ENCODE measurements at regions not wholly inside any gene's neighbourhood (a gene's known extent, or its start where the extent isn't known, plus 50 kb on each side); places are given as distances from the start of the nearest gene placed in this dataset.
"Not testable (repeated sequence)": the region's sequence is repeated elsewhere in the genome, so short reads cannot be mapped to it uniquely, and the experiment has no call there.

GRCh38 chr9:32177396-32177795, 207.0 kb upstream of the ACO1 start:
- DNase-seq: no peak
- no peak overlapping the region for H3K4me3 ChIP-seq
- no peak overlapping the region for H3K27ac ChIP-seq (replicated peaks)
- no peaks in the 10 kb centered on the region for H3K27me3 ChIP-seq (ENCODE audit: low read depth)
- intact Hi-C loops (cut with micrococcal nuclease): loop anchor here (10.0 kb wide), 1 partner anchor 57 kb away; no protein-coding TSS in a partner anchor
- no peaks in the 10 kb centered on the region for H3K4me1 ChIP-seq
- no peak for TF ChIP-seq CTCF (IDR thresholded peaks at IDR 0.05; ENCODE audit: borderline replicate concordance)
- H3K9me3 ChIP-seq (replicated peaks): peaks cover 4% of the 10 kb centered on the region
- H3K36me3 ChIP-seq: no peaks in the 10 kb centered on the region

- no peak for TF ChIP-seq CTCF (IDR thresholded peaks at IDR 0.05; ENCODE audit: borderline replicate concordance)
- intact Hi-C loops (cut with micrococcal nuclease): no loop called here
- no peaks in the 10 kb centered on the region for H3K36me3 ChIP-seq
- no peak overlapping the region for H3K4me3 ChIP-seq
- DNase-seq: no peak
- H3K27ac ChIP-seq (replicated peaks): no peak overlapping the region
- H3K9me3 ChIP-seq (replicated peaks): peaks cover 13% of the 10 kb centered on the region
- H3K4me1 ChIP-seq: no peaks in the 10 kb centered on the region
- no peaks in the 10 kb centered on the region for H3K27me3 ChIP-seq (ENCODE audit: low read depth)
Measured at GRCh38 chr9:32180597-32180996, 203.8 kb upstream of the ACO1 start.

GRCh38 chr9:32200241-32200640, 184.2 kb upstream of the ACO1 start:
- no peak for TF ChIP-seq CTCF (IDR thresholded peaks at IDR 0.05; ENCODE audit: borderline replicate concordance)
- H3K4me1 ChIP-seq: no peaks in the 10 kb centered on the region
- H3K27me3 ChIP-seq (ENCODE audit: low read depth): no peaks in the 10 kb centered on the region
- intact Hi-C loops (cut with micrococcal nuclease): no loop called here
- no peak overlapping the region for H3K4me3 ChIP-seq
- H3K9me3 ChIP-seq (replicated peaks): peaks cover 4% of the 10 kb centered on the region
- no peaks in the 10 kb centered on the region for H3K36me3 ChIP-seq
- no peak overlapping the region for H3K27ac ChIP-seq (replicated peaks)
- no peak for DNase-seq

- no peak for TF ChIP-seq CTCF (IDR thresholded peaks at IDR 0.05; ENCODE audit: borderline replicate concordance)
- no peak overlapping the region for H3K27ac ChIP-seq (replicated peaks)
- DNase-seq: no peak
- intact Hi-C loops (cut with micrococcal nuclease): no loop called here
- no peak overlapping the region for H3K4me3 ChIP-seq
- H3K36me3 ChIP-seq: no peaks in the 10 kb centered on the region
- peaks cover 4% of the 10 kb centered on the region for H3K9me3 ChIP-seq (replicated peaks)
- no peaks in the 10 kb centered on the region for H3K27me3 ChIP-seq (ENCODE audit: low read depth)
- no peaks in the 10 kb centered on the region for H3K4me1 ChIP-seq
Measured at GRCh38 chr9:32200896-32201295, 183.5 kb upstream of the ACO1 start.

- H3K9me3 ChIP-seq (replicated peaks); DNase-seq; H3K4me3 ChIP-seq; H3K27me3 ChIP-seq (ENCODE audit: low read depth); intact Hi-C loops (cut with micrococcal nuclease); H3K4me1 ChIP-seq; H3K27ac ChIP-seq (replicated peaks); H3K36me3 ChIP-seq: not testable (repeated sequence)
Measured at GRCh38 chr9:32209164-32209563, 175.3 kb upstream of the ACO1 start.

GRCh38 chr9:32218100-32218767, 166.2 kb upstream of the ACO1 start:
- Histone ChIP-seq H3K36me3 (no peaks in the 10 kb centered on the region), H3K27me3 (ENCODE audit: low read depth) (no peaks in the 10 kb centered on the region), H3K27ac (replicated peaks) (no peak overlapping the region), H3K4me3 (no peak overlapping the region), H3K4me1 (no peaks in the 10 kb centered on the region), H3K9me3 (replicated peaks) (no peaks in the 10 kb centered on the region)
- TF ChIP-seq CTCF (IDR thresholded peaks at IDR 0.05; ENCODE audit: borderline replicate concordance): no peak
- intact Hi-C loops (cut with micrococcal nuclease): no loop called here
- no peak for DNase-seq

All from left ventricle myocardium inferior (tissue), 1 donor.